ENCODE measurements at regions not wholly inside any gene's neighbourhood (a gene's known extent, or its start where the extent isn't known, plus 50 kb on each side); places are given as distances from the start of the nearest gene placed in this dataset.
A peak's percentile ranks its signal among the peaks of the same experiment; 100 is the strongest.

DNA sequence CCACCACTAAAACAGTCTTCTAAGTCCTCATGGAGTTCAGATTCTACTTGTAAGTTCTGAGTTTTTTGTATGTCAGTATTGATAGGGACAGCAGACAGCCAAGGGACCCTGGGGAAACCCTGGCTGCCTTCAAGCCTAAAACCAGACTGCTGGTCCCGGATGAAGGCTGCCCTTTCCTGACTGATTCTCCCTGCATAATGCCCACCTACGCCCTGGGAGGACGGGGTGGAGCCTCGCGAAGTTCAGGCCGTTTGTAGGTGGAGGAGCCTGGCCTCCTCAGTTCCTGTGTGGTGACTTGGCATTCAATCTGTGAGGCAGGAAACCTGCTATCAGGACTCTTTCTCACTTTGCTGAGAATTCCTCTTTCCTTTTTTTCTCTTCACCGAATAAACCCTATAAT, 120.3 kb upstream of the LGSN start:
- TF ChIP-seq, protein P1, sequence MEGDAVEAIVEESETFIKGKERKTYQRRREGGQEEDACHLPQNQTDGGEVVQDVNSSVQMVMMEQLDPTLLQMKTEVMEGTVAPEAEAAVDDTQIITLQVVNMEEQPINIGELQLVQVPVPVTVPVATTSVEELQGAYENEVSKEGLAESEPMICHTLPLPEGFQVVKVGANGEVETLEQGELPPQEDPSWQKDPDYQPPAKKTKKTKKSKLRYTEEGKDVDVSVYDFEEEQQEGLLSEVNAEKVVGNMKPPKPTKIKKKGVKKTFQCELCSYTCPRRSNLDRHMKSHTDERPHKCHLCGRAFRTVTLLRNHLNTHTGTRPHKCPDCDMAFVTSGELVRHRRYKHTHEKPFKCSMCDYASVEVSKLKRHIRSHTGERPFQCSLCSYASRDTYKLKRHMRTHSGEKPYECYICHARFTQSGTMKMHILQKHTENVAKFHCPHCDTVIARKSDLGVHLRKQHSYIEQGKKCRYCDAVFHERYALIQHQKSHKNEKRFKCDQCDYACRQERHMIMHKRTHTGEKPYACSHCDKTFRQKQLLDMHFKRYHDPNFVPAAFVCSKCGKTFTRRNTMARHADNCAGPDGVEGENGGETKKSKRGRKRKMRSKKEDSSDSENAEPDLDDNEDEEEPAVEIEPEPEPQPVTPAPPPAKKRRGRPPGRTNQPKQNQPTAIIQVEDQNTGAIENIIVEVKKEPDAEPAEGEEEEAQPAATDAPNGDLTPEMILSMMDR (IDR thresholded peaks at IDR 0.05; ENCODE audit: insufficient read depth, low read depth, low read length, missing control alignments): no peak
- no peak overlapping the region for H3K4me3 ChIP-seq (ENCODE audit: low read depth, low read length)
- no peak for DNase-seq (ENCODE audit: low read depth)

DNA sequence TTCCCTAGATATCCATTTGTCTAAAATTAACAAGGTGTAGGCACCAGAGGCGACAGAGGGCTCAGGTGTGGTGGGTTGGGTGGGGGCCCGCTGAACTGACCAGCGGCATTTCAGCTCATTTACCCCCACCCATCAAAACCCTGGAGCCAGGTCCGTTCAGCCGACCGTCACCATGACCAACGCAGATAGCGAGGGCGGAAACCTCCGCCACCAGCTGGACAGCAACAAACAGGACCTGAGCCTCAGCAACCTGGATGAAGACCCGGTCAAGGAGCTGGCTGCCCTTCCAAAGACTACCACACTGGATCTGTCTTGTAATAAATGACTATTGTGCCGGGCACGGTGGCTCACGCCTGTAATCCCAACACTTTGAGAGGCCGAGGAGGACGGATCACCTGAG, 120.8 kb upstream of the LGSN start:
- TF ChIP-seq, protein P1 (IDR thresholded peaks at IDR 0.05; ENCODE audit: insufficient read depth, low read depth, low read length, missing control alignments): no peak
- no peak overlapping the region for H3K4me3 ChIP-seq (ENCODE audit: low read depth, low read length)
- DNase-seq (ENCODE audit: low read depth): no peak

DNA sequence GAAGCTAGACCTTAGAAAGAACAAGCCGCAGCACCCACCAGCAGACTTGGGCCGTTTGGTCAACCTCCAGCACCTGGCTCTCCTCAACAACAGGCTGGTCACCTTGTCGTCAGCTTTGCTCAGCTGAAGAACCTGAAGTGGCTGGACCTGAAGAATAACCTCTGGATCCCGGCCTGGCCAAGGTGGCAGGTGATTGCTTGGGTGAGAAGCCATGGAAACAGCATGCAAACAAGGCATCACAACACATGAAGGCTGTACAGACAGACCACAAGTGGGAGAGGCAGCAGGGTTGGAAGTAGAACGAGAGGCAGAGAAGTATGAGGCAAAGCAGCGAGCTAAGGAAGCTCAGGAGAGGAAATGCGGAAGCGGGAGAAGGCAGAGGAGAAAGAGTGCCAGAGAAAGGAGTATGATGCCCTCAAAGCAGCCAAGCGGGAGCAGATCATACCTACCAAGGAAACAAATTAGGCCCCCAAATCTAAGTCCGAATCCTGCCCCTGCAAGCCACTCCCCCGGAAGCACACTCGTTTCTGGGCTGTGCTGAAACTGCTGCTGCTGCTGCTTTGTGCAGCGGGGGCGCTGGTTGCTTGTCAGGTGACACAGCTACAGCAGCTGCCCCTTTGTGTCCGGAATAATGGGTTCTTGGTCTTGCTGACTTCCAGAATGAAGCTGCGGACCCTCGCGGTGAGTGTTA, 121.6 kb upstream of the LGSN start:
- peak; percentile 63 for DNase-seq (ENCODE audit: low read depth)
- TF ChIP-seq, protein P1 (IDR thresholded peaks at IDR 0.05; ENCODE audit: insufficient read depth, low read depth, low read length, missing control alignments): no peak
- H3K4me3 ChIP-seq (ENCODE audit: low read depth, low read length): peak overlapping the region; percentile 37

DNA sequence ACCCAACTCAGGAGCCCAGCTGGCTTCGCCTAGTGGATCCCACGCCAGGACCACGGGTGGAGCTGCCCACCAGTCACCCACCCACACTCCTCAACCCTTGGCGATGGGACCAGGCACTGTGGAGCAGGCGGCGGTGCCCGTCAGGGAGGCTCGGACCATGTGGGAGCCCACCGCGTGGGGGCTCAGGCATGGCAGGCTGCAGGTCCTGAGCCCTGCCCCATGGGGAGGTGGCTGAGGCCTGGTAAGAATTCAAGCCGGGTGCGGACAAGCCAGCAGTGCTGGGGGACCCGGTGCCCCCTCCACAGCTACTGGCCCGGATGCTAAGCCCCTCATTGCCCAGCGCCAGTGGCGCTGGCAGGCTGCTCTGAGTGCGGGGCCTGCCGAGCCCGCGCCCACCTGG, 123.1 kb upstream of the LGSN start:
- TF ChIP-seq, protein P1 (IDR thresholded peaks at IDR 0.05; ENCODE audit: insufficient read depth, low read depth, low read length, missing control alignments): no peak

DNA sequence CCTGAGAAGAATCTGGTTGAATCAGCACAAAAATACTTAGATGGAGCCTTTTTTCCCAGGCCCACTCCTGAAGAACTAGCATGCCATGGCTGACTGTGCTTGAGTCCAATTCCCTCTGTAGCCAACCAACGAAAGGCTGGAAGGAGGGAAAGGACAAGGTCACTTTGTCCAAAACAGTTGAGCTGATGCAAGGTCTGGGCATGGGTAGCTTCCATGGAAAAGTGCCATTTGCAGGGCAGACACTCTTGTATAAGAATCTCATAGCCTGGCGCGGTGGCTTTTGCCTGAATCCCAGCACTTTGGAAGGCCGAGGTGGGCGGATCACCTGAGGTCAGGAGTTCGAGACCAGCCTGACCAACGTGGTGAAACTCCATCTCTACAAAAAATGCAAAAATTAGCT, 125.0 kb upstream of the LGSN start:
- DNase-seq (ENCODE audit: low read depth): no peak
- TF ChIP-seq, protein P1 (IDR thresholded peaks at IDR 0.05; ENCODE audit: insufficient read depth, low read depth, low read length, missing control alignments): no peak
- H3K4me3 ChIP-seq (ENCODE audit: low read depth, low read length): no peak overlapping the region

More for the DNA sequence above, 123.1 kb upstream of the LGSN start:
- no peak overlapping the region for H3K4me3 ChIP-seq (ENCODE audit: low read depth, low read length)
- no peak for DNase-seq (ENCODE audit: low read depth)

DNA sequence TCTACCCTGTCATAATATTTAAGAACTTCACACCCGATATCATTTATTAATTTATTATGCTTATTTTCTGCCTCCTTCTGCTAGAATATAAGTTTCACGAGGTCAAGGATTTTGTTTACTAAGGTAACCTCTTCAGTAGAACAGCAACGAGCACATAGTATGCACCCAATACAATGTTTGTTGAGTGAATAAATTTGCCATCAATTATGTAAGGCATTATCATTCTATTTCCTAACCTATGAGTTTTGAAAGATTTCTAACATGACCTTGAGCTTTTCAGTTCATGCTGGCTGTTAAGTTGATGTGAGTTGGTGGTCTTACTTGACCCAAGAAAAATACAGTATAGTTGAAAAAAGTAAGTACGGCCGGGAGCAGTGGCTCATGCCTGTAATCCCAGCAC, 125.9 kb upstream of the LOC128125822 start:
- no peak for DNase-seq (ENCODE audit: low read depth)
- no peak overlapping the region for H3K4me3 ChIP-seq (ENCODE audit: low read depth, low read length)
- TF ChIP-seq, protein P1 (IDR thresholded peaks at IDR 0.05; ENCODE audit: insufficient read depth, low read depth, low read length, missing control alignments): no peak

DNA sequence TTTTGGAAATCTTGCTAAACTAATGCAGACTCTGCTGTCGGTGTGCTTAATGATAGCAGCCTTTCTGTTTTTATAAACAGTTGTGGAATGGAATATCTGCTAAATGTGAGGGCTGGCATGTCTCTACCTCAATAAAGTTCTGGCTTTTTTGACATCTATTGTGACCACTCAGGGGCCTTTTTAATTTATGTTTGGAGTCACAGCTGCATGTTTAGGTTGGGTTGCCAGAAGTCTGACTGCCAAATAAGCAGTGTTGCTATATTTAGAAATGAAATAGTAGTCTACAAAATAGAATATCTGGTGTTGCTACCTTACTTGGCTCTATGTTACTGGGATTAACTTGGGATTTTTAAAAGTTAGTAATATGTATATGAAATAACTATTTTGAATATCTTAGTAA, 125.1 kb upstream of the LOC128125822 start:
- H3K4me3 ChIP-seq (ENCODE audit: low read depth, low read length): no peak overlapping the region
- TF ChIP-seq, protein P1 (IDR thresholded peaks at IDR 0.05; ENCODE audit: insufficient read depth, low read depth, low read length, missing control alignments): no peak
- no peak for DNase-seq (ENCODE audit: low read depth)
